ENCODE measurements at regions not wholly inside any gene's neighbourhood (a gene's known extent, or its start where the extent isn't known, plus 50 kb on each side); places are given as distances from the start of the nearest gene placed in this dataset.
A peak's percentile ranks its signal among the peaks of the same experiment; 100 is the strongest.

DNA sequence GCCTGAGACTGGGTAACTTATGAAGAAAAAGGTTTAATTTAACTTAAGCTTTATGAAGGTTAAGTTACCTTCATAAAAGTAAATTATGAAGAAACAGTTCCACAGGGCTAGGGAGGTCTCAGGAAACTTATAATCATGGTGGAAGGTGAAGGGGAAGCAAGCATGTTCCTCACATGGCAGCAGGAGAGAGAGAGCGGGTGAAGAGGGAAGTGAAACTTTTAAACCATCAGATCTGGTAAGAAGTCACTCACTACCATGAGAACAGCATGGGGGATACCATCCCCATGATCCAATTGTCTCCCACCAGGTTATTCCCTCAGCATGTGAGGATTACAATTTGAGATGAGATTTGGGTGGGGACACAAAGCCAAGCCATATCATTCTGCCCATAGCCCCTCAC is 944.7 kb upstream of the NDST4 start:
- DNase-seq (ENCODE audit: low read depth) = no peak
- no peak overlapping the region for H3K4me3 ChIP-seq (ENCODE audit: low read depth, low read length)
- TF ChIP-seq, protein P1, sequence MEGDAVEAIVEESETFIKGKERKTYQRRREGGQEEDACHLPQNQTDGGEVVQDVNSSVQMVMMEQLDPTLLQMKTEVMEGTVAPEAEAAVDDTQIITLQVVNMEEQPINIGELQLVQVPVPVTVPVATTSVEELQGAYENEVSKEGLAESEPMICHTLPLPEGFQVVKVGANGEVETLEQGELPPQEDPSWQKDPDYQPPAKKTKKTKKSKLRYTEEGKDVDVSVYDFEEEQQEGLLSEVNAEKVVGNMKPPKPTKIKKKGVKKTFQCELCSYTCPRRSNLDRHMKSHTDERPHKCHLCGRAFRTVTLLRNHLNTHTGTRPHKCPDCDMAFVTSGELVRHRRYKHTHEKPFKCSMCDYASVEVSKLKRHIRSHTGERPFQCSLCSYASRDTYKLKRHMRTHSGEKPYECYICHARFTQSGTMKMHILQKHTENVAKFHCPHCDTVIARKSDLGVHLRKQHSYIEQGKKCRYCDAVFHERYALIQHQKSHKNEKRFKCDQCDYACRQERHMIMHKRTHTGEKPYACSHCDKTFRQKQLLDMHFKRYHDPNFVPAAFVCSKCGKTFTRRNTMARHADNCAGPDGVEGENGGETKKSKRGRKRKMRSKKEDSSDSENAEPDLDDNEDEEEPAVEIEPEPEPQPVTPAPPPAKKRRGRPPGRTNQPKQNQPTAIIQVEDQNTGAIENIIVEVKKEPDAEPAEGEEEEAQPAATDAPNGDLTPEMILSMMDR (IDR thresholded peaks at IDR 0.05; ENCODE audit: insufficient read depth, low read length) = no peak

- TF ChIP-seq, protein P1 (IDR thresholded peaks at IDR 0.05; ENCODE audit: insufficient read depth, low read length) = no peak
- peak; percentile 2 for DNase-seq (ENCODE audit: low read depth)
These were observed 942.7 kb upstream of the NDST4 start for GRCh38 chr4:116055857-116056827.

DNA sequence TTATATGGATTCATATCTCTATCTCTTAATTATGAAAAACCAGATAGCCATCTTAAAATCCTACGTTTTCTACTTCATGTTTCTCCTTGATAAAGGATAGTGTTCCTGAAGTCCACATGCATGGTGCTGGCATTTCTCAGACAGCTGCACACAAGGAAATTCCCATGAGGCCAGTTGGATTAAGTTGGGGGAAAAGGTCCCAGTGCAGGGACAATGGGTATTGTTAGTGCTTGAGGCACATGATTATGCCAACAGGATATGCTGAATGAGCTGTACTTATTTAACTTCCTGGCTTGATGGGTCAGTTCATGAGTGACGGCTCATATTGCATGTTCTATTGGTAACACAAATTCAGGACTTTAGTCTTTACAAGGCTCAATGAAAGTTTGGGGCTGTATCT is 913.9 kb upstream of the NDST4 start:
- TF ChIP-seq, protein P1 (IDR thresholded peaks at IDR 0.05; ENCODE audit: insufficient read depth, low read length) = no peak
- H3K4me3 ChIP-seq (ENCODE audit: low read depth, low read length) = no peak overlapping the region
- DNase-seq (ENCODE audit: low read depth) = no peak

More at GRCh38 chr4:116055857-116056827, 942.7 kb upstream of the NDST4 start:
- no peak overlapping the region for H3K4me3 ChIP-seq (ENCODE audit: low read depth, low read length)

GRCh38 chr4:116024954-116025708 is 911.7 kb upstream of the NDST4 start:
- TF ChIP-seq, protein P1 (IDR thresholded peaks at IDR 0.05; ENCODE audit: insufficient read depth, low read length) = no peak
- DNase-seq (ENCODE audit: low read depth) = no peak

GRCh38 chr4:116023049-116023448 is 909.6 kb upstream of the NDST4 start:
- TF ChIP-seq, protein P1 (IDR thresholded peaks at IDR 0.05; ENCODE audit: insufficient read depth, low read length) = no peak
- no peak overlapping the region for H3K4me3 ChIP-seq (ENCODE audit: low read depth, low read length)
- no peak for DNase-seq (ENCODE audit: low read depth)

More at GRCh38 chr4:116024954-116025708, 911.7 kb upstream of the NDST4 start:
- H3K4me3 ChIP-seq (ENCODE audit: low read depth, low read length) = no peak overlapping the region

- DNase-seq (ENCODE audit: low read depth) = no peak
- no peak overlapping the region for H3K4me3 ChIP-seq (ENCODE audit: low read depth, low read length)
- TF ChIP-seq, protein P1 (IDR thresholded peaks at IDR 0.05; ENCODE audit: insufficient read depth, low read length) = no peak
These were observed 906.8 kb upstream of the NDST4 start for GRCh38 chr4:116020141-116020722.

Data from fibroblast of the aortic adventitia (primary cell).